H1 (cell line): ENCODE measurements at regions not wholly inside any gene's neighbourhood (a gene's known extent, or its start where the extent isn't known, plus 50 kb on each side); places are given as distances from the start of the nearest gene placed in this dataset.

Source experiments
- ASH2L ChIP-seq: fragments of 200-600, 300-600 bp; sonication (generic); IDR thresholded peaks from one replicate; pipeline ENCODE4 v1.7.1; 2017; ENCODE audit warnings: low read length
- CBX8 ChIP-seq: fragments of 300-800, 300-1000 bp; sonication (generic); IDR thresholded peaks from 2 replicates; pipeline ENCODE4 v1.7.1; 2016; ENCODE audit warnings: low read depth, low read length, borderline replicate concordance
- CHD7 ChIP-seq: fragments of 300-600 bp; sonication (generic); IDR thresholded peaks from 2 replicates; pipeline ENCODE4 v1.7.1; 2012; ENCODE audit warnings: low read length, moderate library complexity, mild to moderate bottlenecking, inconsistent platforms; ENCODE audit not compliant: insufficient replicate concordance
- CTBP2 ChIP-seq: IDR thresholded peaks from 2 replicates; pipeline ENCODE4 v1.7.0; 2011; ENCODE audit warnings: borderline replicate concordance, mild to moderate bottlenecking, moderate library complexity, mixed read lengths, low read length; ENCODE audit not compliant: insufficient read depth, insufficient read length
- CTCF ChIP-seq, 3 experiments: IDR thresholded peaks; 1 replicate in 2 of 3; 2 replicates in 1 of 3; pipeline versions ENCODE4 v1.5.1 to v1.6.1; 2011; ENCODE audit warnings: low read length in 3 of 3, mild to moderate bottlenecking in 3 of 3, inconsistent platforms in 2 of 3, low read depth in 1 of 3, moderate library complexity in 1 of 3; ENCODE audit not compliant: insufficient read depth in 1 of 3; ENCODE audit errors: control extremely low read depth in 1 of 3
- NRF1 ChIP-seq: IDR thresholded peaks from 2 replicates; pipeline ENCODE4 v1.6.1; 2011; ENCODE audit warnings: mild to moderate bottlenecking, low read depth, low read length, improper control_type of control experiment
- POLR2A ChIP-seq, 2 experiments: IDR thresholded peaks; 1 replicate in 1 of 2; 2 replicates in 1 of 2; pipeline ENCODE4 v1.6.1; 2011; ENCODE audit warnings: low read depth in 2 of 2, low read length in 2 of 2, mild to moderate bottlenecking in 2 of 2; ENCODE audit errors: control extremely low read depth in 1 of 2
- SP1 ChIP-seq: IDR thresholded peaks from 2 replicates; pipeline ENCODE4 v1.6.1; 2011; ENCODE audit warnings: low read depth, low read length
- SP4 ChIP-seq: IDR thresholded peaks from 2 replicates; pipeline ENCODE4 v1.6.1; 2012; ENCODE audit warnings: low read length, inconsistent platforms
- SUZ12 ChIP-seq: fragments of 200-600 bp; sonication (generic); IDR thresholded peaks from 2 replicates; pipeline ENCODE4 v1.6.1; 2012; ENCODE audit warnings: mild to moderate bottlenecking, inconsistent platforms, low read length, moderate library complexity, mixed read lengths
- TAF1 ChIP-seq: IDR thresholded peaks from 2 replicates; pipeline ENCODE4 v1.6.1; 2011; ENCODE audit warnings: mild to moderate bottlenecking, low read depth, low read length

- TF ChIP-seq CHD7, result no peak
- no peak for TF ChIP-seq SUZ12
- TF ChIP-seq CBX8, result no peak
- TF ChIP-seq POLR2A (IDR thresholded peaks at IDR 0.05; ENCODE audit: control extremely low read depth in 1 of 2, low read depth in 2 of 2, low read length in 2 of 2), result no peak
- TF ChIP-seq SP1, result no peak
- TF ChIP-seq TAF1, result no peak
- TF ChIP-seq SP4, result no peak
- no peak for TF ChIP-seq ASH2L
- TF ChIP-seq CTCF (IDR thresholded peaks at IDR 0.05; ENCODE audit: control extremely low read depth in 1 of 3, insufficient read depth in 1 of 3, low read depth in 1 of 3, low read length in 3 of 3), result no peak
- TF ChIP-seq NRF1, result no peak
- TF ChIP-seq CTBP2, result no peak
Measured at GRCh38 chrX:19291086-19291485, 52.6 kb upstream of the PDHA1 start (continued).
